ENCODE measurements at regions not wholly inside any gene's neighbourhood (a gene's known extent, or its start where the extent isn't known, plus 50 kb on each side); places are given as distances from the start of the nearest gene placed in this dataset.

GRCh38 chr14:48253020-48253419 is 577.6 kb upstream of the MDGA2 start:
- H3K4me2 ChIP-seq: no peak overlapping the region
- TF ChIP-seq, protein P1, sequence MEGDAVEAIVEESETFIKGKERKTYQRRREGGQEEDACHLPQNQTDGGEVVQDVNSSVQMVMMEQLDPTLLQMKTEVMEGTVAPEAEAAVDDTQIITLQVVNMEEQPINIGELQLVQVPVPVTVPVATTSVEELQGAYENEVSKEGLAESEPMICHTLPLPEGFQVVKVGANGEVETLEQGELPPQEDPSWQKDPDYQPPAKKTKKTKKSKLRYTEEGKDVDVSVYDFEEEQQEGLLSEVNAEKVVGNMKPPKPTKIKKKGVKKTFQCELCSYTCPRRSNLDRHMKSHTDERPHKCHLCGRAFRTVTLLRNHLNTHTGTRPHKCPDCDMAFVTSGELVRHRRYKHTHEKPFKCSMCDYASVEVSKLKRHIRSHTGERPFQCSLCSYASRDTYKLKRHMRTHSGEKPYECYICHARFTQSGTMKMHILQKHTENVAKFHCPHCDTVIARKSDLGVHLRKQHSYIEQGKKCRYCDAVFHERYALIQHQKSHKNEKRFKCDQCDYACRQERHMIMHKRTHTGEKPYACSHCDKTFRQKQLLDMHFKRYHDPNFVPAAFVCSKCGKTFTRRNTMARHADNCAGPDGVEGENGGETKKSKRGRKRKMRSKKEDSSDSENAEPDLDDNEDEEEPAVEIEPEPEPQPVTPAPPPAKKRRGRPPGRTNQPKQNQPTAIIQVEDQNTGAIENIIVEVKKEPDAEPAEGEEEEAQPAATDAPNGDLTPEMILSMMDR (conservative IDR thresholded peaks at IDR 0.05): no peak
- TF ChIP-seq EZH2 (IDR thresholded peaks at IDR 0.05; ENCODE audit: low read depth): no peak
- no peaks in the 10 kb centered on the region for H3K9me2 ChIP-seq (ENCODE audit: insufficient read depth)
- ChIA-PET POLR2A (ENCODE audit: unreplicated experiment) (no interaction called here), CTCF (no interaction called here)
- DNase-seq: no peak
- H3K9me3 ChIP-seq (ENCODE audit: insufficient read depth, low read depth): no peaks in the 10 kb centered on the region
- H3K36me3 ChIP-seq (ENCODE audit: low read depth): no peaks in the 10 kb centered on the region
- intact Hi-C loops (cut with micrococcal nuclease; ENCODE audit: unreplicated experiment): no loop called here
- no peaks in the 10 kb centered on the region for H3K4me1 ChIP-seq (replicated peaks; ENCODE audit: insufficient read depth)
- BruUV-seq (replicated peaks): no TSS peak
- no peak overlapping the region for H2AFZ ChIP-seq
- no peak overlapping the region for H3K4me3 ChIP-seq
- no peaks in the 10 kb centered on the region for H4K20me1 ChIP-seq (ENCODE audit: insufficient read depth)
- H3K79me2 ChIP-seq (ENCODE audit: low read depth): no peaks in the 10 kb centered on the region
- H3F3A ChIP-seq (ENCODE audit: insufficient read depth, low read depth): no peaks in the 10 kb centered on the region
- no peaks in the 10 kb centered on the region for H3K27me3 ChIP-seq (ENCODE audit: insufficient read depth, low read depth)
- no peak overlapping the region for H3K27ac ChIP-seq

- H3K27ac ChIP-seq: no peak overlapping the region
- no peaks in the 10 kb centered on the region for H3K9me2 ChIP-seq (ENCODE audit: insufficient read depth)
- no peaks in the 10 kb centered on the region for H4K20me1 ChIP-seq (ENCODE audit: insufficient read depth)
- intact Hi-C loops (cut with micrococcal nuclease; ENCODE audit: unreplicated experiment): no loop called here
- no peaks in the 10 kb centered on the region for H3K27me3 ChIP-seq (ENCODE audit: insufficient read depth, low read depth)
- TF ChIP-seq, protein P1 (conservative IDR thresholded peaks at IDR 0.05): no peak
- TF ChIP-seq EZH2 (IDR thresholded peaks at IDR 0.05; ENCODE audit: low read depth): no peak
- no peaks in the 10 kb centered on the region for H3K4me1 ChIP-seq (replicated peaks; ENCODE audit: insufficient read depth)
- no peaks in the 10 kb centered on the region for H3F3A ChIP-seq (ENCODE audit: insufficient read depth, low read depth)
- H3K9me3 ChIP-seq (ENCODE audit: insufficient read depth, low read depth): no peaks in the 10 kb centered on the region
- H2AFZ ChIP-seq: no peak overlapping the region
- no peaks in the 10 kb centered on the region for H3K36me3 ChIP-seq (ENCODE audit: low read depth)
- H3K4me3 ChIP-seq: no peak overlapping the region
- POLR2A ChIA-PET (ENCODE audit: unreplicated experiment): no interaction called here
- no TSS peak for BruUV-seq (replicated peaks)
- no peaks in the 10 kb centered on the region for H3K79me2 ChIP-seq (ENCODE audit: low read depth)
- H3K4me2 ChIP-seq: no peak overlapping the region
- CTCF ChIA-PET: no interaction called here
- no peak for DNase-seq
Measured at GRCh38 chr14:48251290-48251689, 575.9 kb upstream of the MDGA2 start.

GRCh38 chr14:48250575-48250974 is 575.2 kb upstream of the MDGA2 start:
- TF ChIP-seq, protein P1 (conservative IDR thresholded peaks at IDR 0.05): no peak
- no peak for TF ChIP-seq EZH2 (IDR thresholded peaks at IDR 0.05; ENCODE audit: low read depth)
- ChIA-PET CTCF (no interaction called here), POLR2A (ENCODE audit: unreplicated experiment) (no interaction called here)
- H3K36me3 ChIP-seq (ENCODE audit: low read depth): no peaks in the 10 kb centered on the region
- no peaks in the 10 kb centered on the region for H4K20me1 ChIP-seq (ENCODE audit: insufficient read depth)
- H3F3A ChIP-seq (ENCODE audit: insufficient read depth, low read depth): no peaks in the 10 kb centered on the region
- no peaks in the 10 kb centered on the region for H3K9me2 ChIP-seq (ENCODE audit: insufficient read depth)
- no TSS peak for BruUV-seq (replicated peaks)
- no peaks in the 10 kb centered on the region for H3K79me2 ChIP-seq (ENCODE audit: low read depth)
- no peak overlapping the region for H3K27ac ChIP-seq
- H3K9me3 ChIP-seq (ENCODE audit: insufficient read depth, low read depth): no peaks in the 10 kb centered on the region
- H3K4me1 ChIP-seq (replicated peaks; ENCODE audit: insufficient read depth): no peaks in the 10 kb centered on the region
- no peak overlapping the region for H2AFZ ChIP-seq
- no peak for DNase-seq
- intact Hi-C loops (cut with micrococcal nuclease; ENCODE audit: unreplicated experiment): no loop called here
- no peaks in the 10 kb centered on the region for H3K27me3 ChIP-seq (ENCODE audit: insufficient read depth, low read depth)
- no peak overlapping the region for H3K4me2 ChIP-seq
- H3K4me3 ChIP-seq: no peak overlapping the region

Measured in PC-9 (cell line).